Osteocyte (in vitro differentiated cells): ENCODE measurements at regions not wholly inside any gene's neighbourhood (a gene's known extent, or its start where the extent isn't known, plus 50 kb on each side); places are given as distances from the start of the nearest gene placed in this dataset.

Experiments used
- DNase-seq: peaks from one replicate; pipeline ENCODE4 v3.0.0; 2021; ENCODE audit warnings: mixed read lengths; ENCODE audit not compliant: unreplicated experiment; ENCODE audit errors: extremely low spot score
- H3K27ac Mint-ChIP-seq: one replicate; pipeline ENCODE4 v1.8.0; 2021; ENCODE audit warnings: mild to moderate bottlenecking, mixed read lengths; ENCODE audit not compliant: unreplicated experiment
- H3K27me3 Mint-ChIP-seq: one replicate; pipeline ENCODE4 v1.8.0; 2021; ENCODE audit warnings: mixed read lengths; ENCODE audit not compliant: unreplicated experiment
- H3K36me3 Mint-ChIP-seq: one replicate; pipeline ENCODE4 v1.8.0; 2021; ENCODE audit warnings: mixed read lengths; ENCODE audit not compliant: unreplicated experiment
- H3K4me1 Mint-ChIP-seq: one replicate; pipeline ENCODE4 v1.8.0; 2021; ENCODE audit warnings: mixed read lengths; ENCODE audit not compliant: unreplicated experiment
- H3K4me3 Mint-ChIP-seq: one replicate; pipeline ENCODE4 v1.8.0; 2021; ENCODE audit warnings: mild to moderate bottlenecking, moderate library complexity, mixed read lengths; ENCODE audit not compliant: unreplicated experiment
- H3K9me3 Mint-ChIP-seq: one replicate; pipeline ENCODE4 v1.8.0; 2021; ENCODE audit warnings: mixed read lengths; ENCODE audit not compliant: unreplicated experiment
- TF ChIP-seq, protein P1 (sequence below): fragments of 200-600 bp; sonication (generic); IDR thresholded peaks from 2 replicates; pipeline ENCODE4 v1.5.0; 2021; ENCODE audit warnings: antibody characterized with exemption, mild to moderate bottlenecking, moderate library complexity

GRCh38 chr11:33633251-33634003 is 67.2 kb downstream of the C11orf91 start:
- Mint-ChIP-seq H3K9me3 (peaks cover 5% of the 10 kb centered on the region), H3K4me3 (no peak overlapping the region), H3K36me3 (peaks cover 2% of the 10 kb centered on the region), H3K4me1 (peaks cover 9% of the 10 kb centered on the region), H3K27ac (peak overlapping the region; percentile 2), H3K27me3 (no peaks in the 10 kb centered on the region)
- DNase-seq = peak; percentile 53
- TF ChIP-seq, protein P1, sequence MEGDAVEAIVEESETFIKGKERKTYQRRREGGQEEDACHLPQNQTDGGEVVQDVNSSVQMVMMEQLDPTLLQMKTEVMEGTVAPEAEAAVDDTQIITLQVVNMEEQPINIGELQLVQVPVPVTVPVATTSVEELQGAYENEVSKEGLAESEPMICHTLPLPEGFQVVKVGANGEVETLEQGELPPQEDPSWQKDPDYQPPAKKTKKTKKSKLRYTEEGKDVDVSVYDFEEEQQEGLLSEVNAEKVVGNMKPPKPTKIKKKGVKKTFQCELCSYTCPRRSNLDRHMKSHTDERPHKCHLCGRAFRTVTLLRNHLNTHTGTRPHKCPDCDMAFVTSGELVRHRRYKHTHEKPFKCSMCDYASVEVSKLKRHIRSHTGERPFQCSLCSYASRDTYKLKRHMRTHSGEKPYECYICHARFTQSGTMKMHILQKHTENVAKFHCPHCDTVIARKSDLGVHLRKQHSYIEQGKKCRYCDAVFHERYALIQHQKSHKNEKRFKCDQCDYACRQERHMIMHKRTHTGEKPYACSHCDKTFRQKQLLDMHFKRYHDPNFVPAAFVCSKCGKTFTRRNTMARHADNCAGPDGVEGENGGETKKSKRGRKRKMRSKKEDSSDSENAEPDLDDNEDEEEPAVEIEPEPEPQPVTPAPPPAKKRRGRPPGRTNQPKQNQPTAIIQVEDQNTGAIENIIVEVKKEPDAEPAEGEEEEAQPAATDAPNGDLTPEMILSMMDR = no peak

- peaks cover 3% of the 10 kb centered on the region for H3K36me3 Mint-ChIP-seq
- peaks cover 9% of the 10 kb centered on the region for H3K4me1 Mint-ChIP-seq
- TF ChIP-seq, protein P1 = no peak
- H3K4me3 Mint-ChIP-seq = no peak overlapping the region
- no peak for DNase-seq
- no peak overlapping the region for H3K27ac Mint-ChIP-seq
- H3K9me3 Mint-ChIP-seq = no peaks in the 10 kb centered on the region
- H3K27me3 Mint-ChIP-seq = no peaks in the 10 kb centered on the region
Measured at GRCh38 chr11:33631749-33632091, 68.9 kb downstream of the C11orf91 start.

- Mint-ChIP-seq H3K27me3 (no peaks in the 10 kb centered on the region), H3K4me3 (no peak overlapping the region), H3K27ac (no peak overlapping the region)
Measured at GRCh38 chr11:33630936-33631748, 69.5 kb downstream of the C11orf91 start.

DNA sequence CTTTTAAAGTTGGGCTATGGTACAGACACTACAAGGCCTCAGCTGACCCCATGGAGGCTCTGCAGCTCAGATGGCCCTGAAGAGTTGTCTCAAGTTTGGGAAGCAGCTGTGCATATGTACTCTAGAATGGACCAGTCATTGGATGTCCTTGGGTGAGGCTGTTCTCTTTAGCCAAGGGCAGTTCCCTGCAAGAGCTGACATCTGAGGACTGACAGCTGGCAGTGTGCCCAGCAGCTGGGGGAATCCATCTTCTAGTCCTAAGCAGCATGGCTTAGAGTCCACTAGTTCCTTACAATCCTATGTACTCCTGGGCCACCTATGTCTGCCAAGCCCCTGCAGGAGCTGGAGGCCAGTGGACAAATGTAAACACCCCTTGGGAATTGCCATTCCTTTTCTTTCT is 76.5 kb downstream of the C11orf91 start:
- peaks cover 2% of the 10 kb centered on the region for H3K36me3 Mint-ChIP-seq
- no peak overlapping the region for H3K4me3 Mint-ChIP-seq
- TF ChIP-seq, protein P1 = no peak
- H3K9me3 Mint-ChIP-seq = no peaks in the 10 kb centered on the region
- H3K4me1 Mint-ChIP-seq = peaks cover 30% of the 10 kb centered on the region
- DNase-seq = no peak
- H3K27ac Mint-ChIP-seq = no peak overlapping the region
- H3K27me3 Mint-ChIP-seq = no peaks in the 10 kb centered on the region

More at GRCh38 chr11:33630936-33631748, 69.5 kb downstream of the C11orf91 start:
- peaks cover 9% of the 10 kb centered on the region for H3K4me1 Mint-ChIP-seq
- H3K9me3 Mint-ChIP-seq = no peaks in the 10 kb centered on the region
- TF ChIP-seq, protein P1 = no peak
- peaks cover 3% of the 10 kb centered on the region for H3K36me3 Mint-ChIP-seq
- DNase-seq = peak; percentile 44

DNA sequence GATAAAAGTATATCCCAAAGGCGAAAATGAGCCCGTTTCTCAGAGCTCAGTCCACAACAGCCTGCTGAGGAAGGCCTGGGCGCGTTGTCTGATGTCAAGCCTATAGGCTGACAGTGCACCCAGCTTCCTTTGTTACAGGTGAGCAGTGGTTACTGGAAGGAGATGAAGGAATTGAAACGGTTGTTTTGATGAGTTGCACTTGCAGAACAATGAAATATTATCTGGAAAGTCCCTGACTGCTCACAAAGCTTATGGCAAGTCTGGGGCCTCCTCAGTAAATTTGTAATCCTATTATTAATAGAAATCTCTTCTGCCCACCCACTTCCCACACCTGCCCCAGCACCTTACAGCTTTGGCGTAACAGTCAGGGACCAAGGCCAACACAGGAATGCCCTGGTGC is 77.8 kb downstream of the C11orf91 start:
- DNase-seq = no peak
- TF ChIP-seq, protein P1 = no peak
- no peaks in the 10 kb centered on the region for H3K27me3 Mint-ChIP-seq
- H3K4me3 Mint-ChIP-seq = no peak overlapping the region
- no peaks in the 10 kb centered on the region for H3K9me3 Mint-ChIP-seq
- peaks cover 2% of the 10 kb centered on the region for H3K36me3 Mint-ChIP-seq
- peaks cover 34% of the 10 kb centered on the region for H3K4me1 Mint-ChIP-seq
- H3K27ac Mint-ChIP-seq = no peak overlapping the region
